Ammon's horn (tissue), 1 donor: ENCODE measurements at regions not wholly inside any gene's neighbourhood (a gene's known extent, or its start where the extent isn't known, plus 50 kb on each side); places are given as distances from the start of the nearest gene placed in this dataset.
"Not testable (repeated sequence)": the region's sequence is repeated elsewhere in the genome, so short reads cannot be mapped to it uniquely, and the experiment has no call there.

Source experiments
- DNase-seq: peaks from one replicate; pipeline ENCODE4 v3.0.0-alpha.2; 2016; ENCODE audit warnings: low spot score

DNA sequence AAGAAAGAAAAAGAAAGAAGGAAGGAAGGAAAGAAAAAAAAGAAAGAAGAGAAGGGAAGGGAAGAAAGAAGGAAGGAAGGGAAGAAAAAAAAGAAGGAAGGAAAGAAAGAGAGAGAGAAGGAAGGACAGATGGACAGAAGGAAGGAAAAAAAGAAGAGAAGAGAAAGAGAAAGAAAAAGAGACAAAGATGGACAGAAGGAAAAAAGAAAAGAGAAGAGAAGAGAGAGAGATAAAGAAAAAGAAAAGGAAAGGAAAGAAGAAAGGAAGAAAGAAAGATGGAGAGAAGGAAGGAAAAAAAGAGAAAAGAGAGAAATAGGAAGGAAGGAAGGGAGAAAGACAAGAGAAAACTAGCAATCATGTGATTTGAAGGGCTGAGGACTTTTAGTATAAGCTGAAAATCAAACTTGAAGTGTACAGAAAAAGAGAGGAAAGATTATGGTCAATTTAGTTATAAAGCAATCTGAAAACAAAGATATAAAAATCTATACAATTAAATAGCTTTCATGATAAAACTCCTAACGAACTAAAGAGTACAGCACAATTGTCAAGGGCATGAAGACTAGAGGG, 115.3 kb downstream of the LTN1 start:
- DNase-seq: no peak

DNA sequence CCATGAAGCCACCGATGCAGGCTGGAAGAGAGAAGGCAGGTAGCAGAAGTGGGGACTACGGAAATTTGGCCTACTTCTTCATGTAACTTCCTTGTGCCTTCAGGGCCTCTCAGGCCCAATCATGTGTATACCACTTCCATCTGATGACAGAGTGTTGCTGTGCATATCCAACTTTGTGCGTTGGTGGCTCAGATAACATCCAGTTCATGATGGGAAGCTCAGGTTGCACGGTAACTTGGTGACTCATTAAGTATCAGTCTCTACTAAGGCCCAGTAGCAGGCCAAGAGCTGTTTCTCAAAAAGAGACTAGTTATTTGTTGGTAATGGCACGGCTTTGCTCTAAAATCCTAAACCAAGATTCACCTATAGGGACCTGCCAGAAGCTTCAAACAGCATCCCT, 117.6 kb downstream of the LTN1 start:
- no peak for DNase-seq

DNA sequence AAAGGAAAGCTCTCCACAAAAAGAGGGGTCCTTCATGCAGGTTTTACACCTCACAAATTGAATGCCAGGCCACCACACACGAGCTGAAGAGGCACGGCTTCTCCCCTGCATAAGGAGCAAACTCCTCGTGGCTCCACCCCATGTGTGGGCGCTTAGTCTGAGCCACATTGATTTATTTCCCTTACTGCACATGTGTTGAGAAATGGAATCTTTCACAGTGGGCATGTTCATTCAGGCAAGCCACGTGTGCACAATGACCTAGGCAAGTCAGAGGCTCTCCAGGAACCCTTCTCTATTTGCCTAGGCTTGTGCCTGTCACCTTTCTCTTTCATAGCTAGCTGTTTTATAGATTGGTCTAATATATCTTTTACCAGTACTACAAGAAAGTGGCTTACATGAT, 120.5 kb downstream of the LTN1 start:
- DNase-seq: no peak

- DNase-seq: no peak
These were observed 121.2 kb downstream of the LTN1 start for GRCh38 chr21:28871388-28872010.

- no peak for DNase-seq
These were observed 125.3 kb downstream of the LTN1 start for GRCh38 chr21:28867401-28867800.

- no peak for DNase-seq
These were observed 127.0 kb downstream of the LTN1 start for GRCh38 chr21:28865488-28866186.

GRCh38 chr21:28858424-28858823, 134.3 kb downstream of the LTN1 start:
- no peak for DNase-seq

- DNase-seq: no peak
These were observed 134.9 kb downstream of the LTN1 start for GRCh38 chr21:28857752-28858151.

DNA sequence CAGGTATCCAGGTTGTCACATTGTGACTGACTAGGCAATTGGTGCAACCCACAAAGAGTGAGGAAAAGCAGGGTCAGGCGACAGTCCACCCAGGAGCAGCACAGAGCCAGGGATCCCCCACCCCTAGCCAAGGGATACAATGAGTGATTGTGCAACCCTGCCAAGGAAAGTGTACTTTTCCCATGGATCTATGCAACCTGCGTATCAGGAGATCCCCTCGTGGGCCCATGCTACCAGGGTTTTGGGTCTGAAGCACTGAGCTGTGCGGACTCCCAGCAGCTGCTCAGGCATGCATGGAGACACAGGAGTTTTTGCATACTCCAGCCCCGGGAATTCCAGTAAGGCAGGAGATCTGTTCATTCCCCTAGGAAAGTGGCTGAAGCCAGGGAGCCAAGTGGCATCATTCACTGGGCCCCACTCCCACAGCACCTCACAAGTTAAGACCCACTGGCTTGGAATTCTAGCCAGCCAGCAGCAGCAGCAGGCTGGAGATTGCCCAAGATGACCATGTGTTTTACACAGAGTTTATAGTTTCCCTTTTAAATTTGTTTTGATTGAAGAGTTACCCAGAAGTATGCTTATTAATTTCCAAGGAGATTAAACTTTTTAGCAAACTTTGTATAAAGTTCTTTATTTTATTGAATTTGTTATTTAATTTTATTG, 136.0 kb downstream of the LTN1 start:
- DNase-seq: peak; percentile 8

DNA sequence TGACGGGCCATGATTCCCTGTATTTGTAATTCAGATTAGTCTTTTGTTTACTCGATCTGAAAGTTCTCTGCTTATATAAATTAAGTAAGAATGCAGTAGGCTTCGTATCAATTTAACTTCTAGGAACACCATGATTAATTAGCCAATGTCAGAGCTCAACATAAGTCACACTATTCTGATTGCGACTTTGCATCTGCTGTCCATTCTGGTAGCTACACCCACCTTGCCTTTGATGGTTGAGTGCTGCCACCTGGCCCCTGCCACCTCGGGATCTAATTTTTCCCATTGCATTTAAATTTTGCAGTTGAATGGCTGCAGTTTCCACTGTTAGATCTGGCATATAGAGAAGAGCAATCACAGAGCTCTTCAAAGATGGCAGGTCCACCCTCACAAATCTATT, 140.0 kb downstream of the LTN1 start:
- no peak for DNase-seq

- DNase-seq: no peak
These were observed 141.0 kb downstream of the LTN1 start for GRCh38 chr21:28851645-28852044.

DNA sequence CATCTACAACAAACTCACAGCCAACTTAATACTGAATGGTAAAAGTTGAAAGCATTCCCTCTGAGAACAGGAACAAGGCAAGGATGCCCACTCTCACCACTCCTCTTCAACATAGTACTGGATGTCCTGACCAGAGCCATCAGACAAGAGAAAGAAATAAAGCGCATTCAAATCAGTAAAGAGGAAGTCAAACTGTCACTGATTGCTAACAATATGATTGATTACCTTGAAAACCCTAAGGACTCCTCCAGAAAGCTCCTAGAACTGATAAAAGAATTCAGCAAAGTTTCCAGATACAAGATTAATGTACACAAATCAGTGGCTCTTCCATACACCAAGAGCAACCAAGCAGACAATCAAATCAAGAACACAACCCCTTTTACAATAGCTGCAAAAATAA, 153.4 kb downstream of the LTN1 start:
- not testable (repeated sequence) for DNase-seq

GRCh38 chr21:28837426-28837825, 155.3 kb downstream of the LTN1 start:
- not testable (repeated sequence) for DNase-seq

DNA sequence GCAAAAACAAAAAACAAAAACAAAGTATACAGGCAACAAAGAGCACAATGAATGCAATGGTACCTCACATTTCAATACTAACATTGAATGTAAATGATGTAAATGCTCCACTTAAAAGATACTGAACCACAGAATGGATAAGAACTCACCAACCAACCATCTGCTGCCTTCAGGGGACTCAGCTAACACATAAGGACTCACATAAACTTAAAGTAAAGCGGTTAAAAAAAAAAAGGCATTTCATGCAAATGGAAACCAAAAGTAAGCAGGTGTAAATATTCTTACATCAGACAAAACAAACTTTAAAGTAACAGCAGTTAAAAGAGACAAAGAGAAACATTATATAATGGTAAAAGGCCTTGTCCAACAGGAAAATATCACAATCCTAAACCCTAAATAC, 156.1 kb downstream of the LTN1 start:
- DNase-seq: not testable (repeated sequence)

GRCh38 chr21:28834335-28835238, 158.1 kb downstream of the LTN1 start:
- DNase-seq: no peak

- no peak for DNase-seq
These were observed 159.1 kb downstream of the LTN1 start for GRCh38 chr21:28833609-28834008.

- DNase-seq: no peak
These were observed 159.5 kb downstream of the LTN1 start for GRCh38 chr21:28833182-28833581.

DNA sequence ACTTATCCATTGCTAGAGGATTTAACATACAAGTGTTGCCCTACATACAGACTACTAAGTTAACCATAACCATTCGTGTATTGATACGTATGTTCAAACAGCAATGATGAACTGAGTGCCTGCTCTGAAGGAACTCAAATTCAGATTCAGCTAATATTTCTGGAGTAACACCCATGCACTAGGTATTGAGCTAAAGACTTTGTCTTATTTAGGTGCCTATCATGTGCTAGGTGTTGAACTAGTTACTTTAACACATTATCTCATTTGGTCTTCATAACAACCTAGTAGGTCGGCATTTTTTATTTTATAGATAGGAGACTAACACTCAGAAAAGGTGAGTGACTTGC, 160.0 kb downstream of the LTN1 start:
- no peak for DNase-seq

DNA sequence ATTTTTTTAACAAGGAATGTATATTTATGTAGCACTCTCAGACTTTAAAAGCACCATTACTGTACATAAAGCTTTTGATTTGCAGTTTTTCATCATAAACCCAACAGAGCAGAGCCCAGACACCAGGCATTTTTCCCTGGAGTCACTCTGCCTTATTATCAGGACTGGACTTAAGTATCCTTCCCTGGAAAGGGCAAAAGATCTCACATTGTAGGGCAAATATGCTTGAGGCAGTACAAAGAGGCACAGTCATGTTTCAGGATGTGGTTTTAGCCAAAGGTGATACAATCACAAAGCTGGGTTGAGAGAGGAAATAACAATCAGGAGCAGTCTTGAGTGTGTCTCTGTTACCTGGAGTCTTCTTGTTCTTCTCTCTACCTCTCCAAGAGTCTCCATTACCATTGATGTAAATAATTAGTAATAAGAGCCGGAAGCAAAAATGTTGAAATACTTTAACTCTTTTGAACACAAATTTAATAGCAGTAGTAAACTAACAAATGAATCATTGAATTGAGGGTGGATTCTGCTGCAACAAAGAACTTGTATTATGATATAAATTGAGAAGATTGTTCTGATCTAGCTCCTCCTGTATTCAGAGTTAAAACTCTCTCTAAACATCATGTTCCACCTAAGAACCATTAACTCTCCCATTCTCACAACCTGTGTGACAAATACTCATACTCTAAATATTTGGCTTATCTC, 160.5 kb downstream of the LTN1 start:
- no peak for DNase-seq

DNA sequence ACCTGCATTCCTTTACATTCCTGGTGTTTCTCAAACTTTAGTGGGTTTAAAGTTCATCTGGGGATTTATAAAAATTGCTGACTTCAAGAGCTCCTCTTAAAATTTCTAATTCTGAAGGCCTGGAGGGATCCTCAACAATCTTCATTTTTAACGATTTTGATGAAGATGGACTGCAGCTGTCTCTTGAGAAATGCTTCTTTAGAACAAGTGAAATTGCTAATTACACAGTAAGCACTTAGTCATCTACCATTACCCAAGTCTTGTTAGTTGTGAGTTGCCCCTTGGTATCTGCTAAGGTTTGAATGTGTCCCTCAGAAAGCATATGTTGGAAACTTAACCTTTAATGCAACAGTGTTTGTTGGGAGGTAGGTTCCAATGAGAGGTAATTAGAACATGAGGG, 163.7 kb downstream of the LTN1 start:
- no peak for DNase-seq

DNA sequence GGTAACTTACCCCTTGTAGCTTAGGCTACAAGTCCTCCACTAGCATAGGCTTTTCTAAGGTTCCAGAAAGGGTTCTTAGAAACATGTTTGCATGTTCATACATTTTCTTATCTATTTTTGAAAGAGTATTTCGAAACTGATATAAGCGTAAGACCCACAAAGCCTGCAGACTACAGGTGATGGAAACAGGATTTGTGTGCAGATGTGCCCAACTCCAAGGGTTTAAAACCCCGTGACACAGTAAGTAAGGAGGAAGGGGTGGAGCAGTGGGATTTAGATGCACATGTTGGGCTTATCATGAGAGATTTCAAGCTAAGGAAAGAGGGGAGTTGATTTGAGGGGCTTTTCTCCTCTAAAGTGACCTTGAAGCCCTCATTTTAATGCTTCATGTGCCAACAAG, 164.7 kb downstream of the LTN1 start:
- no peak for DNase-seq

DNA sequence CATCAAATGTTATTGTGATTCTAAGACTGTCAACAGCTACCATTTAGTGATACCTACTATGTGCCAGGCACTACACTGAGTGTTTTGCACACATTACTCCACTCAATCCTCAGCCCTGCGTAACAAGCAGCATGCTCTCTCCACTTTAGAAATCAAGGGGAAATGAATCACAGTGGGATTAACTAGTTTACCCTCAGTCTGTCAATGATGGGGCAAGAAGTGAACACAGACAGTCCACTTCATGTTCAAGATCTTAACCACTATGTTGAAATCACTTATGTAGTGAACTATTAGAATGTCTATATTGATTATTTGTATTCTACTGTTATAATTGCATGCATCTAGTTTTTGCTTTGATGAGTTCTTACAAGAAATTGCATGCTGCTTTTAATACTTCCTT, 165.3 kb downstream of the LTN1 start:
- DNase-seq: no peak
